HG02678 (cell line): ENCODE measurements at regions not wholly inside any gene's neighbourhood (a gene's known extent, or its start where the extent isn't known, plus 50 kb on each side); places are given as distances from the start of the nearest gene placed in this dataset.

Experiments used
- ATAC-seq: cut with Tn5 transposase; IDR thresholded peaks from one replicate; pipeline ENCODE4 v1.9.1; 2021; ENCODE audit warnings: mild to moderate bottlenecking, moderate library complexity; ENCODE audit not compliant: unreplicated experiment

DNA sequence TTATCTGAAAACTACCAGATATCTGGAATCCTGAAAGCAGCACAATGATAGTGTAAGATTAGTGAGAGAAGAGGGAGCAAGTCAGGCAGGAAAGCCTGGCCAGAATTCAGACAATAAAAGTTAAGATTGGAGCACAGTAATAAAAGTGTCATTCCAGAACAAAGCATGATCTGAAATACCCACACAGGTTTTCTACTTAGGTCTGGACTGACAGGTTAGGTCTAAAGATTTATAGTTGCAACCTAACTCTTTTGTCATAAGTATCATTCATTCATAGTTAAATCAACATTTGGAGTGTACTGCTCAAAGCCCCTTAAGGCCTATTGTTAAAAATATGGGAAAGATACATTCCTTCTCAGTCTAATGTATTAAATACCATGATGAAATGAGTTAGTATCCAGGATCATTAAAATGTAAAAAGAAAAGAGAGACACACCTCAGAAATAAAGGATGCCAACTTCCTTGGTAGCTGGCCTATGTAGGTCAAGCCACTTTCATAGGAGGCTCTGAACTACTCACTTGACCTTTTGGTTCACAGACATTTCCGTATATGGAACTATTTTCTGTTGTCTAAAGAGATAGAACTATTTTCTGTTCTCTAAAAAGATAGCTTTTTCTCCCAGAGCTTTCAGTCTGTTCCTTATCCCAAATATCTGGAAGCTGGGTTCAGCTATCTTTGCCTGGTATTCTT, 105.2 kb downstream of the FAS start:
- ATAC-seq: no peak

DNA sequence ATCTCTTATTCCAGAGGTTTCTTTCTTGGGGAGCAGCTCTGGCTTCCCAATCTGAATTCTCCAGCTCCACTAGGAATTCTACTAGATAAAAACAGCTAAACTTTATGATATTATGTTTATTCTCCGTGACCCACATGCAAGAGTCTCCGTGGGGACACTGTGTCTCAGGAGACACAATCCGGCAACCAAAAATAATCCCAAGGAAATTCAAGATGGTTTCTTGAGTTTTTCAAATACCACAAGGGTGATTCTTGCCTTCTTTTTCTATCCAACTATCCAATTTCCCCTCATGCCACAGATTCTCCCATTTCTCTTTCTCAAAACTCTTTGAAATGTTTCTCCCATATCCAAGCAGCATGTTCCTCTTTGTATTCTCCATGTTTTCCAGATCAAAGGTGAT, 103.1 kb downstream of the FAS start:
- ATAC-seq: no peak

GRCh38 chr10:89092981-89093380, 102.4 kb downstream of the FAS start:
- no peak for ATAC-seq

DNA sequence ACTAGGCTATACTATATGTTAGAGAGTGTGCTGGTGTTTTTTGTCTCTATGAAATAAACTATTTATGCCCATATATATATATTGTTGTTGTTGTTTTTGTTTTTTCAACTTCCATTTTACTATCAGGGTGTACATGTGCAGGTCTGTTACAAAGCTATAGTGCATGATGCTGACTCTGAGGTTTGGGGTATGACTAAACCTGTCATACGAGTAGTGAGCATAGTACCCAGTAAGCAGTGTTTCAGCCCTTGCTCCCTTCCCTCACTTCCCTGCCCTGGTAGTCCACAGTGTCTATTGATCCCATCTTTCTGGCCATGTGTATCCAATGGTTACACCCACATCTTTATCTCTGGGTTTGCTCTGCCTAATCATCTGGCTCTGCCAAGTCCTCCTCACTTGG, 101.8 kb downstream of the FAS start:
- ATAC-seq: no peak

- no peak for ATAC-seq
Measured at GRCh38 chr10:89091496-89091895, 100.9 kb downstream of the FAS start.

GRCh38 chr10:89090756-89091445, 100.3 kb downstream of the FAS start:
- ATAC-seq: no peak

- no peak for ATAC-seq
Measured at GRCh38 chr10:89086801-89087521, 96.4 kb downstream of the FAS start.

DNA sequence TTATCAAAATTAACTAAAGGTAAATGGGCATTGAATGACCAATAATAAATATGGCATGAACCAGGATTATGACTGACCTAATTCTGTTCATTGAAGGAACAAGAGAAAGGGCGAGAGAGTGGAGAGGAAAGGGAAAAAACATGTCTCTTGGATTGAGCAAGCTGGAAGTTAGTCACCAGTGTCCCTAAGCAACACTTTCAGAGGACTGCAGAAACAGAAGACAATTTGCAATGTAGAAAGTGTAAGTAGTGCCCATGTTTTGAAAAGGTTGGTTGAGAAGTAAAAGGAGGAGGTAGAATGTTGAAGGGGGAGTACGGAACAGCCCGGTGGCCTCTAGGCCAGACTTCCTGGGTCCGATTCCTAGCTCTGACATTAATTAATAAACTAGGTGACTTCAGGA, 94.6 kb downstream of the FAS start:
- ATAC-seq: no peak

- no peak for ATAC-seq
Measured at GRCh38 chr10:89082086-89082485, 91.5 kb downstream of the FAS start.

GRCh38 chr10:89080660-89081059, 90.1 kb downstream of the FAS start:
- ATAC-seq: no peak

DNA sequence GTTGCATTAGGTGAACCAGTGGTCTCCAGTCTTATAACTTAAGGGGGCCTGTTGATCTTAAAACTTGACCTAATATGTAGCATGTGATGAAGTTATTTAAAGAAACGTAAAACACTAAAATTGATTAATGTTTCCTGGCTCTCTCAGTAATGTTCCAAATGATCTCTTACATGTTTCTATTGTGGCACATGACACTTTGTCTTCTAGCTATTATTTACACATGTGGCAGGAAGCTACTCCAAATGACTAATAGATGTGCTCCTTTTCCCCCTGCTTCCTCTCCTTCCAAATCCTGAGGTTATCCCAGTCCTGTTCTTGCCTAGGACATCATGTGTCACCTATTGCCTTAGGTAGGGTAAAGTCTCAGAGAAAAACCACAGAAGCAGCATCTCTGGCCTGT, 89.4 kb downstream of the FAS start:
- no peak for ATAC-seq

GRCh38 chr10:89078724-89079672, 88.4 kb downstream of the FAS start:
- ATAC-seq: no peak

DNA sequence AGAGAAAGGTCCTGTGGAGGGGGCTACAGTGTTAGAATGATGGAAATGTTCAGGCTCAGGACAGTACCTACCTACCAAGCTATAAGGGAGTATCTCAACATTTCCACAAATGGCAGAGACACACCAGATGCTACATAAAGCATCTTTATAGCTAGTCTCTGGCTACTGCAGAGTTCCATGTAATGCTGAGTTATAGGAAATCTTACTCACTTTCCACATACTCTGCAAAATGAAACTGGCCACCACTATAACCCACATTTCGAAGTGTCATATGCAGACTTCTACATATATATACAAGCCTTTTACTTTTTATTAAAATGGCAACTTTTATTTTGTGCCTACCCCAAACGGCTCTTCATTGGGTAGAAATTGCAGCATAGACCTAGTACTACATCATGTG, 85.5 kb downstream of the FAS start:
- no peak for ATAC-seq

GRCh38 chr10:89075631-89076030, 85.0 kb downstream of the FAS start:
- ATAC-seq: no peak

- no peak for ATAC-seq
Measured at GRCh38 chr10:89074120-89074519, 83.5 kb downstream of the FAS start.

DNA sequence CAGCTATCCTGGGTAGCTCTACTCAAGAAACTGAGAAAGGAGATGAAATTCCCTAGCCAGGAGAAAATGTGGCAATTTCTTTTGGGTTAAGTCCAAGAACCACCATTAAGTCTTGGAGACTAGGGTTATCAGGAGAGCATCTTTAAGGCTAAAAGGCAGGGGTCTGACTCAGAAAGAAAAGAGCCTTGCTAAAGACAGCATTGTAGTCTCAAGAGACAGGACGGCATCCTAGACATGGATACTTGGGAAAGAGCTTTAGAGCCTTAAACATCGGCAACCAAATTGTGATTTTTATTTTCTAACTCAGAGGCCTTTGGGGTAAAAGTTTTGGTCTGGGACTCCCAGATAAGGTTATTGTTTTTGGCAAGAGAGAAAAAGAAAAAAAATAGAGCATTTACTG, 83.1 kb downstream of the FAS start:
- ATAC-seq: no peak

- ATAC-seq: no peak
Measured at GRCh38 chr10:89069589-89069988, 79.0 kb downstream of the FAS start.
